ENCODE measurements at regions not wholly inside any gene's neighbourhood (a gene's known extent, or its start where the extent isn't known, plus 50 kb on each side); places are given as distances from the start of the nearest gene placed in this dataset.

- no peak for TF ChIP-seq CTCF (IDR thresholded peaks at IDR 0.05; ENCODE audit: extremely low read depth, missing control alignments)
Measured at GRCh38 chr3:76552653-76553052, 487.2 kb upstream of the ROBO2 start.

GRCh38 chr3:76554707-76555106 is 485.2 kb upstream of the ROBO2 start:
- no peak for DNase-seq (ENCODE audit: low spot score)
- TF ChIP-seq CTCF (IDR thresholded peaks at IDR 0.05; ENCODE audit: extremely low read depth, missing control alignments): no peak

More at GRCh38 chr3:76552653-76553052, 487.2 kb upstream of the ROBO2 start:
- no peak for DNase-seq (ENCODE audit: low spot score)

GRCh38 chr3:76561494-76562236 is 478.2 kb upstream of the ROBO2 start:
- no peak for DNase-seq (ENCODE audit: low spot score)
- TF ChIP-seq CTCF (IDR thresholded peaks at IDR 0.05; ENCODE audit: extremely low read depth, missing control alignments): no peak

GRCh38 chr3:76565496-76566210 is 474.2 kb upstream of the ROBO2 start:
- TF ChIP-seq CTCF (IDR thresholded peaks at IDR 0.05; ENCODE audit: extremely low read depth, missing control alignments): no peak
- DNase-seq (ENCODE audit: low spot score): no peak

- TF ChIP-seq CTCF (IDR thresholded peaks at IDR 0.05; ENCODE audit: extremely low read depth, missing control alignments): no peak
- DNase-seq (ENCODE audit: low spot score): no peak
Measured at GRCh38 chr3:76566211-76566534, 473.7 kb upstream of the ROBO2 start.

GRCh38 chr3:76566904-76567303 is 473.0 kb upstream of the ROBO2 start:
- TF ChIP-seq CTCF (IDR thresholded peaks at IDR 0.05; ENCODE audit: extremely low read depth, missing control alignments): no peak
- no peak for DNase-seq (ENCODE audit: low spot score)

- peak; percentile 12 for DNase-seq (ENCODE audit: low spot score)
- TF ChIP-seq CTCF (IDR thresholded peaks at IDR 0.05; ENCODE audit: extremely low read depth, missing control alignments): peak; percentile 14
Measured at GRCh38 chr3:76570436-76571057, 469.4 kb upstream of the ROBO2 start.

All from GM20000 (cell line).